GM12873 (cell line): ENCODE measurements at regions not wholly inside any gene's neighbourhood (a gene's known extent, or its start where the extent isn't known, plus 50 kb on each side); places are given as distances from the start of the nearest gene placed in this dataset.

Source experiments
- TF ChIP-seq, protein P1 (sequence below): IDR thresholded peaks from 2 replicates; pipeline ENCODE4 v1.5.1; 2012; ENCODE audit warnings: low read depth, mild to moderate bottlenecking, moderate library complexity, low read length, control low read depth; ENCODE audit not compliant: insufficient read depth; ENCODE audit errors: missing control alignments

DNA sequence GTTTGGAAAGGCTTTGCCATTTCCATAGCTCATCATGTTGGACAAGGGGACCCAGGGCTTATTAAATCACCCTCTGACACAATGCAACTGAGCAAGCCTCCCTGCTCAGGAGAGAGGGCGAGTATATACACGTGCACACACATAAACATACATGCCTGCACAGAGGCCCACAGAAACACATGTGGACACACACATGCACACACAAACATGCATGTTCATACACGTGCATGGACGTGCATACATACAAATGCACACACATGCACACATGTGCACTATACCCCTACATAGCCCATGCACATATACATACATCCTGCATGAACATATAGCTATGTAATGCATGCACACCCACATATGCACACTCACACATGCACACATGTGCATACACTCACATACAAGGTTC lies 99.5 kb upstream of the ALDH1B1 start:
- TF ChIP-seq, protein P1, sequence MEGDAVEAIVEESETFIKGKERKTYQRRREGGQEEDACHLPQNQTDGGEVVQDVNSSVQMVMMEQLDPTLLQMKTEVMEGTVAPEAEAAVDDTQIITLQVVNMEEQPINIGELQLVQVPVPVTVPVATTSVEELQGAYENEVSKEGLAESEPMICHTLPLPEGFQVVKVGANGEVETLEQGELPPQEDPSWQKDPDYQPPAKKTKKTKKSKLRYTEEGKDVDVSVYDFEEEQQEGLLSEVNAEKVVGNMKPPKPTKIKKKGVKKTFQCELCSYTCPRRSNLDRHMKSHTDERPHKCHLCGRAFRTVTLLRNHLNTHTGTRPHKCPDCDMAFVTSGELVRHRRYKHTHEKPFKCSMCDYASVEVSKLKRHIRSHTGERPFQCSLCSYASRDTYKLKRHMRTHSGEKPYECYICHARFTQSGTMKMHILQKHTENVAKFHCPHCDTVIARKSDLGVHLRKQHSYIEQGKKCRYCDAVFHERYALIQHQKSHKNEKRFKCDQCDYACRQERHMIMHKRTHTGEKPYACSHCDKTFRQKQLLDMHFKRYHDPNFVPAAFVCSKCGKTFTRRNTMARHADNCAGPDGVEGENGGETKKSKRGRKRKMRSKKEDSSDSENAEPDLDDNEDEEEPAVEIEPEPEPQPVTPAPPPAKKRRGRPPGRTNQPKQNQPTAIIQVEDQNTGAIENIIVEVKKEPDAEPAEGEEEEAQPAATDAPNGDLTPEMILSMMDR = no peak

GRCh38 chr9:38292480-38292879 lies 100.0 kb upstream of the ALDH1B1 start:
- TF ChIP-seq, protein P1 = no peak

DNA sequence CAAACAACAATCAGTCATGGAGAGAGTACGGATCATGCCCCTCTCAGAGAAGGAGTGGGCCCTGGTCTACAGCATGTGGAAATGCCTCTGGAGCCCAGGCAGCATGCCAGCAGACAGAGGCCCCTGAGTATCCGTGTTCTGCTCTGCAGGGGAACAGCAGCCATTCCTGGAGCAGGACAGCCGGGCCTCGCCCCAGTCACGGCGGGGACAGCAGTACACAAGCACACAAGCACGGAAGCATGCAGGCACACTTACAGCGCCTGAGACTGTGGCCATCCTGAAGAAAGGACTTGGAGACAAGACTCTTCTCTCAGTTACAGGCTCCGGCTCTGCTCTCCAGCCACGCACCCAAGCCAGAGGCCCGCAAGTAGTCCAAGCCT lies 102.6 kb upstream of the ALDH1B1 start:
- TF ChIP-seq, protein P1 = no peak

GRCh38 chr9:38289236-38289865 lies 103.2 kb upstream of the ALDH1B1 start:
- TF ChIP-seq, protein P1 = no peak

DNA sequence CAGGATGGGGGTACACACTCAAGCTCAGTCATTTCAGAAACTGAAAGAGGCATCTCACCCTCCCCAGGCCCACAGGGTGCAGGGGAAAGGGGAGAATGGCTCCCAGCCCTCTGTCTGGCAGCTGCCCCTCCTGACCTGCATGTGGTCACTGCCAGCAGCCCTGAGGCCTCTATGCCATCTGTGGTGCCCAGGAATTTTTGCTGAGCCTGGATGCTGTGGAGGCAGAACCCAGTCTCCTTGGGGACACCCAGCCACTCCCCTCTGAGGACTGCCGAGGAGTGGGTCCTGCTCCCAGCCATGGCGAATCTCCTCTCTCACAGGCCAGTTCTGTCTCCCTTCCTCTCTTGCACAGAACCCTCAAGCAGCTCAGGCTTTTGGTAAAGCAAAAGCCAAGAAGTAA lies 104.0 kb upstream of the ALDH1B1 start:
- TF ChIP-seq, protein P1 = no peak

- TF ChIP-seq, protein P1 = no peak
Observed at GRCh38 chr9:38287420-38287985, 105.0 kb upstream of the ALDH1B1 start.

GRCh38 chr9:38286766-38287165 lies 105.7 kb upstream of the ALDH1B1 start:
- TF ChIP-seq, protein P1 = no peak
